ENCODE measurements at regions not wholly inside any gene's neighbourhood (a gene's known extent, or its start where the extent isn't known, plus 50 kb on each side); places are given as distances from the start of the nearest gene placed in this dataset.

DNA sequence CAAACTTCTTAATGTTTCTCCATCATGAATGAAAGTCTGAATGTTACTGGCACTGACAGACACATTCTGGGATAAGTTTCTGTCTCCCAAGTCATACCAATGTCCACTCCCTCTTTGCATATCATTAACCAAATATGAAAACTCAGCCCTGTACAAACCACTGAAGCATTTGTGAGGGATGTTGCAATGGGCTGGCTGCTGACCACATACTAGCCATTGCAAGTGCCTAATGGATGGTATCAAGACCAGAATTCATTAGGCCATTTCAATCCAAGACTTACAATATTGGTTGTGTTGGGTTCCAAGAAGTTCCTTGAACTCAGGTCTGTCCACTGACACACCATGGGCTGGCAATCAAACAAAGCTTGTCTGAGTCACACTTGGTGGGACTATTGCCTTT, 73.8 kb downstream of the CBLN2 start:
- no peak for DNase-seq (ENCODE audit: low read depth, low spot score)

DNA sequence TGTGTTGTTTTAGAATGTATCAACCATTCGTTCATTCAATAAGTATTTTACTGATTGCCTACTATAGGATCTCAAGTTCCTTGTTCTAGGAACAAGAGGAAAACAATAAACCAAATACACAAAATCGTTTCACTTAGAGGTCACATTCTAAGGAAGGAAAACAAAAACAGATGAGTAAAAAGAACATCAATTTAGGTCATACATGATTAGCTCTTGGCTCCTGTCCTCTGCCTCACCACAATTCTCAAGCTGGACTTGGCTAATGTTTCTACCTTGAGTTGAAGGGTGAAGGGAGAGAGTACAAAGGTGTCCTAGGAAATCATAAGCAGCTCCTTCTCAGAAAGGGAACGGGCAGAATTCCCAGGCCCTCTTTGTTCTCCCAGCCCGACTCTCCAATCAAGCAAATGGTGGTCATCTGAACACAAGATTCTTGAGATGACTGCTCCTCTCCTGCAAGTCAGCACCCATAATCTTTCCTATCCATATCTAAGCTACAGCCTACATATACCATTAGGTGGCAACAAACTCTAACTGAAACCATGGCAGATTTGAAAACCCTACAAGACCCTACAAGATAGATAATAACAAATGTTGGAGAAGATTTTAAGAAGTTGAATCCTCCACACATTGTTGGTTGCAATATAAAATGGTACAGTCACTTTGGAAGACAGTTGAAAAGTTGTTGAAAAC, 76.0 kb downstream of the CBLN2 start:
- DNase-seq (ENCODE audit: low read depth, low spot score) = no peak

DNA sequence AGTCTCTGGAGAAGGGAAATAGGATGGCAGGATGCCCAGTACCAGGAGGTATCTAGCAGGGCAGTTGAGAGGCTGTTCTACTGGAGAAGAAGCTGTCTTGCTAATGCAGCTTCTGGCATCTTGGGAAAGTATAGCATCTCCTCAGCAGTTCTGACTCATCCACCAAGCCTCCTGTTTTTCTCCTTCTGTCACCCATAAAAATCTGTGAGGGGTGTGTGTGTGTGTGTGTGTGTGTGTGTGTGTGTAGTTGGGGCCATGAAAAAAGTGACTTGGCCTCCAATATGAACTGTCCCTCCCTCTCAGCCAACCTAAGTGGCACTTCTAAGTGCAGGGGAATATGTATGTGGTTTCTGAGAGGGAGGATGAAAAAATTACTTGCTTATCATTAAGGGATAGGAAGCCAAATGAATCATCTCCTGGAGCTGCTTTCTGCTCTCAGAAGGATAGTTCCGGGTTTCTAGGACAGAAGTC, 83.9 kb downstream of the CBLN2 start:
- no peak for DNase-seq (ENCODE audit: low read depth, low spot score)

DNA sequence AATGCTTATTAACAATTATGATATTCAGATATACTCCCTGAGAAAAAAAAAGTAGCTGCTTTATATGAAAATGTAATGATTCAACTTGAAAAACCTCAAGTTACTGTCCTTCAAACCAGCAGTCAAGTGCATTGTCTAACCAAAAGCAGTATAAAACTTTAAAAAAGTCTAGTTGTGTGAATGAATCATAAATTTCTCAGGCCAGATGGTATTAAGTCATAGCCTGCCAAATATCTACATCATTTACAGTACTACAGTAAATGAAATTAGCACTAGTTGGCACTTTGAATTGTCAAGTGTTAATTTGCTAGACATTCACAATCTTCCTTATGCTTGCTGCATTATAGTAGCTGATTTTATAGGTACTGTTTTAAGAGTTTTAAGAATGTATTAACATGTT, 85.9 kb downstream of the CBLN2 start:
- DNase-seq (ENCODE audit: low read depth, low spot score) = no peak

DNA sequence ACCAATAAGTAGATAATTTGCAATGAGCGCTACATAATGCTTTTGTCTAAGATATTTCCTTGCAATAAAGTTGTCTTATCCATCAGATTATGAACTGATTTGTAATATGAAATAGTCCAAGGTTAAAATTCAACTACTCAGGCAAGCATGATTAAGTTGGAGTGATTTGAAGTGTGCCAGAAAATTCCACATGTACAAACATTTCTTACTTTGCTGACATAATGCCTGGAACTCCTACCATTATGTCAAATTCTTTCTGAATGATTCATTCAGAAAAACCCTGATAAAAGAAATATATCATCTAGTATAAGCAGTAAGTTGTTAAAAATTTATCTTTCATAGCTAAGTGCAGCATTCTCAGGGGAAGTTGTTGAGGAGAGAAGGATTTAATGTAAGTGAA, 87.3 kb downstream of the CBLN2 start:
- no peak for DNase-seq (ENCODE audit: low read depth, low spot score)

DNA sequence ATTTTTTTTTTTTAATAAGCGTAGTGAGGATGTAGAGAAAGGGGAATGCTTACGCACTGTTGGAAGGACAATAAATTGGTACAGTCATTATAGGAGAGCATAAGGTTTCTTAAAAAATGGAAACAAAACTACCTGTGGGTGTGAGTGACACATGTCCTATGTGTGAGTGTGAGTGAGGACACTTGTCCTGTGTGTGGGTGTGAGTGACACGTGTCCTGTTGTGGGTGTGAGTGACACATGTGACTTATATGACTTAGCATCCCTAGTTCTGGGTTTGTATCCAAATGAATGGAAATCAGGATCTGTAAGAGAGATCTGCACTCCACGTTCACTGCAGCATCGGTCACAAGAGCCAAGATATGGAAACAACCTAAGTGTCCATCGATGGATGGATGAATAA, 91.8 kb downstream of the CBLN2 start:
- no peak for DNase-seq (ENCODE audit: low read depth, low spot score)

DNA sequence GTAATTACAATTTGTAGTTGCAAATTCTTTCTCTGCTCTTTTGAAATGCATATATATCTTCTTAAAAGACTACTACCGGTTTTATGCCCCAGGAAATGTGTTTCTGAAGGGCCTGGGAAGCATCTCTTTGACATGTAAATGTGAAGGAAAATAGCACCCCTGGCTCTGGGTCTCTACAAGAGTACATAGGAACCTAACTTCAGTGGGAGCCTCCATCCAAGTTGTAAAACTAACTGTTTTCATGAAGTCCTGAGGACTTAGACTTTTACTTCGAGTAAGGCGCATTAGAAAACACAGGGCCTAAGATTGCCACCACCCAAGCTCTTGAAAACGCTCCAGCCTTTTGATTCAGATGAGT, 99.4 kb downstream of the CBLN2 start:
- no peak for DNase-seq (ENCODE audit: low read depth, low spot score)

DNA sequence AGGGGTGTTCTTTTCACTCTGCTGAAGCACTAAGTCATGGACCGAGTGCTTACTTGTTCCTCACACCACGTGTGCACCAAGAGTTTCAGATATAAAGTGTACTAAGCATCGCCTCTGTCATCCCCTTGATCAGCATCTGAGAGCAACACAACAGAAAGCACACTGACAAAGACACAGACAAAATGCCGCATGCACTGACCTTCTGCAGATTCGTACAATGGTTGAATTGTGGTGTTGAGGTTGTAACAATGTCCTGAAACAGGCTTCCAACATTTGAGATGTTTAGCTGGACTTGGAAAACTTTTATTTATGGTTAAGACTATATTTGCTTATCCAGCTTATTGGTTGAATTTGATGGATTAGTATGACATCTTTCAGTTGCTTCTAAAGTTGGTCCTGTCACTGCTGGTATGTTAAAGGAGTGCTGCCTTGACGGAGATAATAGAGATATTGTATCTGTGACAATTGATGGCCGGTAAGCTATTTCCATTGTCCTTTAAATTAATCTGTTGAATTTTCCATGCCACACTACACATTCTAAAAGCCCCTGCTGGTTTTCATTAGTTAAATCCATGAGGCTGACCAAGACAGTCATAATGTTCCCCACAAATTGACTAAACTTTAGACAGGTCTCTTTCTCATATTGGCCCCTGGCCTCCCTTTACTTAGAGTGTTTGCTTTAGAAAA, 99.9 kb downstream of the CBLN2 start:
- DNase-seq (ENCODE audit: low read depth, low spot score) = no peak

DNA sequence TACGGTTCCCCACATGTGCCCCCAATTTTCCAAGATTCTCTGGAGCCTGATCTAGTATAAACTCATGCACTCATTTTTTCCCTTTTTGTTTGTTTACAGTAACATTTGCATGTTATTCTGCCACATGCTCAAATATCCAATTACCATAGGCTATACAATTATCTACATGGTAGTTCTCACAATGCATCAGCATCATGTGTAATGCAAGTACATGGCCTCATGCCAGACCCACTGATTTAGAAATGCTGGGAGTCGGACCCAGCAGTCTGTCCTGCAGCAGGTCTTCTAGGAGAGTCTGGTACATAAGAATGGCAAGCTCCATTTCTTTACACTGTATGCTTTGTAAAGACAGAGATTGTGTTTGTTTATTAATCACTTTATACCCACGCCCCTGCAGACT, 107.7 kb downstream of the CBLN2 start:
- no peak for DNase-seq (ENCODE audit: low read depth, low spot score)

DNA sequence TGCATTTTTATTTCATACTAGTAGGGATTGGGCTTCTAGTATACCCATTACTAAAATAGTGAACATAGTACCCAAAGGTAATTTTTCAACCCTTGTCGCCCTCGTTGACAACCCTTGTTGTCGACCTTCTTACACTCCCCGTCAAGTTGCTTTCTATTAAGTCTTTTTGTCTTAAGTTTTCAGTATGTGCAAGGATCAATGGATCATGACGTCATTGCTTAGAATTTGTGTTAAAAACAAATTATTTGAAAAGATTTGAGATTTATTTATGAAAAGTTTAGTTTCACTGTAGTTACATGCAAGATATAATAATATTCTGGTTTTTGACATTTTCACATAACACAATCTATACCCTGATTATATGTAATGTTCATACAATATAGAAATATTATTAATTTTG, 110.4 kb downstream of the CBLN2 start:
- no peak for DNase-seq (ENCODE audit: low read depth, low spot score)

DNA sequence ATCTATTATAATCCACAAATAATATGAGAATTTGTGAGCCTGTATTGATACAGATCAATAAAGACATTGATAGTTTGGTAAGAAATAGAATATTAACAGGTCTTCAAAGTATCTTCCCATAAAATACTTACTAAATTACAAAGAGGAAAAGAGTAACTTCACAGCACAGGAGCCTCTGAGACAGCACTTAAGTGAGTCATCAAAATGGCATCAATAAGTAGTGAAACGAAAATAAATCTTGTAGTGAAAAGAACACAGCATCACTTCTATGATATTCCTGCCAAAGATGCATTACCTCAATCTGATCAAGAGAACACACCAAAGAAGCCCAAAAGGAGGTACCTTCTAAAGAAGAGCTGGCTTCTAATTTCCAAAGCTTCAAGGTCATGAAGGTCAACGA, 116.4 kb downstream of the CBLN2 start:
- no peak for DNase-seq (ENCODE audit: low read depth, low spot score)

DNA sequence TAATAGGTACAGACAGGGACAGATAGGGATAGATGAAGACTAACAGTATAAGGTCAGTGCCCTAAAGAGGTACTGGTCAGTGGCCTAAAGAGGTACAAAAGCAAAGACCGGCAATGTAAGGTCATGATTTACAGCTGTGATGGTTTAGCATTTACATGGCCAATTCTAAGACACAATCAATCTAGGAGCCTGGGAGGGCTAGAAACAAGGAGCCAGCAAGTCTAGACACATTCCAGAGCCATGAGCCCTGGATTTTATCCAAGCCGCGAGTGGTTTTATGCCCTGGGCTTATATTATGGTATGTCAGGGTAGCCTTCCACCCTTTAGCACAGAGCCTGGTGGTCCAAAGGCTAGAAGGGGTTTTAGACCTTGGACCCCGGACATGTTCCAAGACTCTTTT, 124.2 kb downstream of the CBLN2 start:
- no peak for DNase-seq (ENCODE audit: low read depth, low spot score)

DNA sequence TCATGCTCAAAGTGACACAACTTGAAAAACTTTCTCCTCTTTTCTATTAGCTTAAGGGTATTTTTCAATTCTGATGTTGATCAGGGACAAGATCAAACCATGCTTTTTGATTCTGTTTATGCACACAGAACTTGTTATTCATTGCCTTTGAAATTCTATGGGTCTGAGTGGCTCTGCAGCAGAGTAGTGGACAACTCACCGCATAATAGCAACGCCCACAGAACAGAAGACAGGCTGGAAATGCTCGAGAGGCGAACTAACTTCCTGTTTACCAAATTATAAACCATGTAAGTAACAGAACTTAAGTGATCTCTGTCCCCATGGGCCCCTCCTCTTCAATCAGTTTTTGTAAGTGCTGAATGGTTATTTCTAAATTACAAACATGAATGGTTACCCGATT, 131.2 kb downstream of the CBLN2 start:
- DNase-seq (ENCODE audit: low read depth, low spot score) = no peak

DNA sequence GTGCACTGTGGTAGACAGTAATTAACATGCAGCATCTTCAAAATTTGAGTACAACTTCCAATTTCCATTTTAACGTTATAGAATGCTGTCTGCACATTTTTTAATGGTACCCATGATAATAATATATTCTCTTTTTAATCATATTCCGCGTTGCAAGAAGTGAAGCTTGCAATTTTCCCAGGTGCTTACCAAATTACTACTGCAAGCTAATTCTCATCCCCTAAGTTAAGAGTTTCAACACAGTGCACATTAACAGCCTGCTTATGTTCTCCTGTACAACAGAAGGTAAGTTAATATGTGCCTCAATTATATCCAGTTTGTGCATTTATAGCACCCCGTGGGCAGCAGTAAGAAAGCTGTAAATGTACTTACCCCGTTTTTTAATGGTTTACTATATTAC, 132.9 kb downstream of the CBLN2 start:
- DNase-seq (ENCODE audit: low read depth, low spot score) = no peak

DNA sequence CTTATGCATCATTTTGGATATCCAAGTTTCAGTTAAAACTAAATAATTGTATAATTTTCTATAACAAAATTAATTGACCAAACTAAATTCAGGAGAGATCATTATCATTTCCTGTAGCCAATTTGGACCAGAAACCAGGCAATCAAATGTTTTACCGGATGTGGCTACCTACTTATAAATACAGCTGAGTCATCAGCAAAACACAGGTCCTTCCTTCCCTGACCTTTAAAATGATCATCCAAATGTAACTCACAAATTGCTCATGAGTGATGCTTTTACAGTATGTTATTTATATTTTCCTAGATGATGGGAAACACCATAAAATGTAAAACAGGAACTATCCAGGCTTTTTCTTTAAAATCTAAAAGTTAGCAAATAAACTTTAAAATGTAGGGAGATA, 133.7 kb downstream of the CBLN2 start:
- DNase-seq (ENCODE audit: low read depth, low spot score) = no peak

DNA sequence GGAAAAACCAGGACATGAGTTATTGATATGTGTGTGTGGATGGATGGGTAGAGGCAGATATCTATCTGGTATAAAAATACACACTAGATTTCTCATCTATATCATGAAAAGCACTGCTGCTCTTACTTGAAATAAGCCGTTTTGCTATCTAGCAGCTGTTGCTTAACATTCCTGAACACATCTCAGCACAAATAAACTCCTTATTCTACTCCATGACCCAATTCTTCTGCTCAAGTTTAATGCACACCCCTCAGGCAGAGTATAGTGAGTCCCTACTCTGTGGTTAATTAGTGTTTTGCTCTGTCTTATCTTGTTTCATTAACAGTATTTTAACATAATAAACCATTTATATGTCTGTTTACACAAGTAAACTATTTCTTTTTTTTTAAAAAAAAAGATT, 134.2 kb downstream of the CBLN2 start:
- DNase-seq (ENCODE audit: low read depth, low spot score) = no peak

DNA sequence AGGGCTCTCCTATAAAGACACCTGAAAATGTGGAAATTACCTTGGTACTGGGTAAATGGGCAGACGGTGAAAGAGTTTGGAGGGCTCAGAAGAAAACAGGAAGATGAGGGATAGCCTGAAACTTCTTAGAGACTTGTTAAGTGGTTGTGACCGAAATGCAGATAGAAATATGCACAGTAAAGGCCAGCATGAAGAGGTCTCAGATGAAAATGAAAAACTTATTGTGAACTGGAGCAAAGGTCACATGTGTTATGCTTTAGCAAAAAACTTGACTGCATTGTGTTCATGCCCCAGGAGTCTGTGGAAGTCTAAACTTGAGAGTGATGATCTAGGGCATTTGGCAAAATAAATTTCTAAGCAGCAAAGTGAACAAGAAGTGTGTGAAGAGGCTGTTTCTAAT, 137.1 kb downstream of the CBLN2 start:
- DNase-seq (ENCODE audit: low read depth, low spot score) = no peak

DNA sequence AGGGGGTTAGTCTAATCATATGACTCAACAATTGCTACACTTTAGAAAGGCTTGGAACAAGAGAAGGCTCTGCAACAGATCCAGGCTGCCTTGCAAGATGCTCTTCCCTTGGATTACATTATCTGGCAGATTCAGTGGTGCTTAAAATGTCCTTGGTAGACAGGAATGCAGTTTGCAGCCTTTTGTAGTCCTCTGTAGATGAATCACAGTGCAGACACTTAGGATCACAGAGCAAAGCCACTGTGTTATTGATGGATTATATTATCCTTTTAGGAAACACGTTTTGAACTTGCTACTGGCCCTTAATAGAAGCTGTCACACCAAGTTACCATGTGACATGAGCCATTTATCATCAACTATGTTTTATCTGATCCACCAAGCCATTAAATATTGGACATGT, 152.2 kb downstream of the CBLN2 start:
- no peak for DNase-seq (ENCODE audit: low read depth, low spot score)

DNA sequence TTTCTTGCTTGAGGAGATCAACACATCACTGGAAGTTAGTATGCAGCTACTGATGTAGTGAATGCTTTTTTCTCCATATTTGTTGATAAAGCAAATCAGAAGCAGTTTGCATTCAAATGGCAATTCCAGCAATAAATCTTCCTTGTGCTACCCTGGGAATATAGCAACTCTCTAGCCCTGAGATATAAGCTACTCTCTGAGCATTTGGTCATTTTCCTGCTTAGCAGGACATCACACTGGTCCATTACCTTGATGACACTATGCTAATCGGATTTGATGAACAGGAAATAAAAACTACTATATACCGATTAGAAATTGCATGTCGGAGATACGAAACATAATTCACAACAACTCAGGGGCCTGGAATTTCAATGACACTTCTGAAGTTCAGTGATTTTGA, 152.7 kb downstream of the CBLN2 start:
- DNase-seq (ENCODE audit: low read depth, low spot score) = no peak

DNA sequence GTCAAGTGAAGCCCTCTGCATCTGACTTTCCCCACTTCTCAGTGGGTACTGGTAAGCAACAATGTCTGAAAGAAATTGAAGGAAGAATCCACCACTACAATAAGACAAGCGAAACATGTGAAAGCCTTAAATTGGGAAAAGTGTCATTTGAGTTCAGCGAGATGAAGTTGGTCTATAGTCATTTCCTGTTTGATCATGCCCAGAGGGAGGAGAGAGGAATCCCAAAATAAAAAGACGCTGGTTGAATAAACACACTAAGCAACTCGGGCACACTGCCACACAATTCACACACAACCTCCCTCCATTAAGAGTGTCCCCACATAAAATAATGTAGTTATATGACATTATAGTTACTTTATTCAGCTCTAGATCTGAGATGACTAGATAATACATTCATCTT, 166.1 kb downstream of the CBLN2 start:
- DNase-seq (ENCODE audit: low read depth, low spot score) = no peak

DNA sequence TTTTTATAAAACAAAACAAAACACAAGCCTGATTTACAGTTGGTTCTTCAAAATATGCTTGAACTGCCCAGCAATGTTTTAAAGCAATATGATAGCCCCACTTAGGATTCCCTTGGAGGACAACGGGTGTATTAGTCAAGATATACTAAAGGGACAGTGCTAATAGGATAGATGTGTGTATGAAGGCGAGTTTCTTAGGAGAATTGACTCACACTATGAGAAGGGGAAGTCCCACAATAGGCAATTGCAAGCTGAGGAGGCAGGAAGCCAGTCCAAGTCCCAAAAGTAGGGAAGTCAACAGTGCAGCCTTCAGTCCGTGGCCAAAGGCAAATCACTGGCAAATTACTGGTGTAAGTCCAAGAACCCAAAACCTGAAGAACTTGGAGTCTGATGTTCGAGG, 167.9 kb downstream of the CBLN2 start:
- no peak for DNase-seq (ENCODE audit: low read depth, low spot score)

DNA sequence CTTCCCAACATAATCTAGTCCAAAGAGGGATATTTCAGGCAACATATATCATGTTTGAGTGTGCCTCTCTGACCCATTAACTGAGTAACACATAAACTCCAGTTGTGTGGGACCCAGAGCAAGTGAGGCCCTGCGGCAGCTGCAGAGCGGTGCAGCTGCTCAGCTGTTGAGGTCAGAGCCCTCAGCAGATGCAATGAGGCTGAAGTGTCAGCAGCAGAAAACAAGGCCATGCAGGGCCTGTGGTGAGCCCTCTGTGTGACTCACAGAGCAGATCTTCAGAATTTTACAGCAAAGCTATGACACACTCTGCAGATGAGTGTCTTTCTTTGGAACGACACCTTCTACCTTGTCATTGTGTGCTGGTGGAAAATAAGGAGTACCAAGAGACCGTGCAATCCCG, 168.5 kb downstream of the CBLN2 start:
- DNase-seq (ENCODE audit: low read depth, low spot score) = no peak

DNA sequence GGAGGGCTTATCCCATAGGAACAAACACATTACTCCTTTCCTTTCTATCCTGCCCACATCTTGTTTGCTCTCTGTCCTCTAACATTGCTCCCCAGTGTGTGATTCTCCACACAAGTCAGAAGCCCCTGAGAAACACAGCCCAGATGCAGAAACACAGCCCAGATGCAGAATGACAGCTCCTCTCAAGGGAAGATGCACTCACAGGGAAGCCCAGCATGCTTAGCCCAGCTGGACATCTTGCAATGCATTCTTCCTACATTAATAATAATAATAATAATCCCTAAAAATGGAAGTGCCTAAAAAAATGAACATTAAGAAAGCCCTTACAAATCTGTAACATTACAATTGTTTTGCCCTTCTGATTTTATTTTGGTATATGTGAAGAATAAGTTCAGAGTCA, 172.1 kb downstream of the CBLN2 start:
- DNase-seq (ENCODE audit: low read depth, low spot score) = no peak

DNA sequence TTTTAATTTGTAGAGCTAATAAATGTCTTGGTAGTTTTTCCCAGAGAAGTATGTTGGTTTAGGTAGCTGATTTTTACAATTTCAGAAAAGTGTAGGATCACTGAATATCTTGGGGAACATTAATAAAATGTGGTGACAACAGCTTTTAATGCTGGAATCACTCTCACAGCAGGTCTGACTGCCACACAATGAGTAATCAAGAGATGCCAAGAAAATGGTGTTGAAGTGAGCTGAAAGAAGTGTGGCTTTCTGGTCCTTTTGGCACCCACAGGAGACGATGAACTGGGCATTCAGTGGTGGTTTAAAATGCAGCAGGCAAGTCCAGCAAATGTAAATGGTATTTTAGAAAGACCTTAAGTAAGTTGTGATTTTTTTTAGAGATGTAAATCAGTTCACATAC, 175.8 kb downstream of the CBLN2 start:
- DNase-seq (ENCODE audit: low read depth, low spot score) = no peak
